GM21423 (cell line): ENCODE measurements at regions not wholly inside any gene's neighbourhood (a gene's known extent, or its start where the extent isn't known, plus 50 kb on each side); places are given as distances from the start of the nearest gene placed in this dataset.
"Not testable (repeated sequence)": the region's sequence is repeated elsewhere in the genome, so short reads cannot be mapped to it uniquely, and the experiment has no call there.

ENCODE experiments used
- ATAC-seq: cut with Tn5 transposase; IDR thresholded peaks from one replicate; pipeline ENCODE4 v1.9.1; 2021; ENCODE audit warnings: mild to moderate bottlenecking, moderate library complexity; ENCODE audit not compliant: unreplicated experiment

DNA sequence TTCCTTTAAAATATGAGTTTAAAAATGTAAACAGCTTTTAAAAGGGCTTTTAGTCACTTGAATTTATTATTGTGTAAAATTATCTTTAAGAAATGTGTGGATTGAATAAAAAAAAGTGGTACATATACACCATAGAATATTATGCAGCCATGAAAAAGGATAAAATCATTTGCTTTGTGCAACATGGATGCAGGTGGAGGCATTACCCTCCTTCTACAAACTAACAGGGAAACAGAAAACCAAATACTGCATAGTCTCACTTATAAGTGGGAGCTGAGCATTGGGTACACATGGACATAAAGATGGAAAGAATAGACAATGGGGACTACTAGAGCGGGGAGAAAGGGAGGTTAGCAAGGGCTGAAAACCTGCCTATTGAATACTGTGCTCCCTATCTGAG is 999.3 kb downstream of the SLITRK5 start:
- ATAC-seq, result no peak

DNA sequence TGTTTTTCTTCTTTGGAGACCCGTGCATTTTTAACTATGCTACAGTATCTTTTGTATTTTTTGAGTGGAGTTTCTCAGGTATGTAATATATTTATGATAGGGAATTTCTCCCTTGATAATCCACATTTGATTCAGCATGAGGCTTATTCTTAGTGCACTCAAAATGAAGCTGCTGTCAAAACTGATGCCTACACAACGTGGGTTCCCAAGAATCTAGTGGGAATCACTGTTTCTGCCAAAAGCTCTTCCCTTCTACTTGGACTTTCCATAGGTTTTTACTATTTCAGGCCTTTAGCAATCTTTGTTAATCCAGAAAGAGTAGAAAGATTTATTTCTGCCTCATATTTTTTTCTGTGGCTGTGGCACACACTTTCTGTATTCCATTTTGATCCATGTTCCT is 1003.7 kb downstream of the SLITRK5 start:
- ATAC-seq, result no peak

DNA sequence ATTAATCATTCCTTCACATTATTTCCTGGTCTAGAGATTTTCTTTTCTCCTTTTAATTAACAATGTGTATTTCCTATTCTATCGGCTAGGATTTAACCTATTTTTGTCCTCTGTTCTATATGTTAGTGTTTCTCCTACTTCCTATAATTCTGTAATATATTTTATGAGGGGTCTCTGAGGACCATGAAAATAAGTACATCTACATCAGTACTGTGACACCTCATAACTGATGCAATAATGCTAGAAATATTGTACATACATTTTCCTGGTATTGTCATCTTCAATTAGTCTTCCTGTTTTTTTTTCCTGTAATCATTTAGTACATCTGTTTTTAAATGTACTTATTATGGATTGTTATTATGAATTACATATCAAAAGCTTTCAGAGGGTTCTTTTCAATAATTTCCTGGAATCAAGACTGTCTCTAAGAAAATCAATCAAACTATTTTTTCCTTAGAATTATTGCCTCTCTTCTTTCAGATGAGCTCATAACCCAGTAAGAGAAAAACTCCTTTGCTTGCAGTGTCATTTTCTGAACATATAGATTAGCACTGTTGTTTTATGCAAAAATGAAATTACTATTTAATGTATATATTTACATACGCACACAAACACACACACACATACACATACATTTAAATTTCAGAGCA is 1004.3 kb downstream of the SLITRK5 start:
- no peak for ATAC-seq

DNA sequence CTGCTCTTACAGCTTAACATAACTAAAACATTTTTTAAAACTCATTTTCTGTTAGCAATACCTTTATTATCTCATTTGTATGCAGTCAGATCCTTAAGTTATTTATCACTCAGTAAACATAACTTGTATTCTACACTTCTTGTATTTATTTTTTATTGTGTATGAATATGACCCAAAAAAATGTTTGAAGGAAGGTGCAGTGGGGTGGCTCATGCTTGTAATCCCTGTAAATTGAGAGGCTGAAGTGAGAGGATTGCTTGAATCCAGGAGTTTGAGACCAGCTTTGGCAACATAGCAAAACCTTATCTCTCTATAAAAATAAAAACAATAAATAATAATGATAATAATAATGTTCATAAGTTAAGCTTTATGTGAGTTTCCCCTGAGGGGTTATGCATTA is 1004.8 kb downstream of the SLITRK5 start:
- no peak for ATAC-seq

DNA sequence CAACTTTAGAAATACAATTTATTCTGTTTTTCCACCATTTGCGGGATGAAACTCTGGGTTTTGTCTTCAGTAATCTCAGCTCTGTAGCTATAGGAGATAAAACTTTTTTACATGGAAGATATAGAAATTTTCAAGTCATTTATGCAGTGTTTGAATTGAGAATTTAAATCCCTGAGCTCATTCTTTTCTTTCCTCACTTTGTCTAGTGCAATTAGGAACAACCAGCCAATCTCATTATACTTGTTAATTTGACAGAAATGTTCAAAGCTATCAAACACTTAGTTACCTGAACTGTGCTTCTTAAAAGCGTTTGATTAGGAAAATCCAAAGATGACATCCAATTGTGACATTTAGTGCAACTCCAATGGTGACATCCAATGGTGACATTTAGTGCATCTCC is 1014.3 kb downstream of the SLITRK5 start:
- no peak for ATAC-seq

DNA sequence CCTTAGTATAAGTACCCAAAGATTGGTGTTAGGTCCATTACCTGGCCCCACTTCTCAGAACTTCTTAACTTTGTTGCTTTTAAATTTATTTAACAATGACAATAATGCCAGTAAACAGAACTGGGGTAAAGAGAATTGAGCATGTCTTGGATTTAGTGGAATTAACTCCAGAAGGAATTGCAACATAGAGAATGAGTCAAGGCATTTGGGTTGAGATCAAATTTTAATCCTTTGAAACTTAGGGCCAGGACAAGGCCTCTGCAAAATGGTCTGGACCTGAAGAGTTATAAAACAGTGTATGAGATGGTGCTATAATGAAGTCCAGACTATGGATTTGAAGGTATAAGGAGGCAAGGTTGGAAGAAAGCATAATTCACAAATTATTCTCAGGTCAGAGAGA is 1030.4 kb downstream of the SLITRK5 start:
- no peak for ATAC-seq

DNA sequence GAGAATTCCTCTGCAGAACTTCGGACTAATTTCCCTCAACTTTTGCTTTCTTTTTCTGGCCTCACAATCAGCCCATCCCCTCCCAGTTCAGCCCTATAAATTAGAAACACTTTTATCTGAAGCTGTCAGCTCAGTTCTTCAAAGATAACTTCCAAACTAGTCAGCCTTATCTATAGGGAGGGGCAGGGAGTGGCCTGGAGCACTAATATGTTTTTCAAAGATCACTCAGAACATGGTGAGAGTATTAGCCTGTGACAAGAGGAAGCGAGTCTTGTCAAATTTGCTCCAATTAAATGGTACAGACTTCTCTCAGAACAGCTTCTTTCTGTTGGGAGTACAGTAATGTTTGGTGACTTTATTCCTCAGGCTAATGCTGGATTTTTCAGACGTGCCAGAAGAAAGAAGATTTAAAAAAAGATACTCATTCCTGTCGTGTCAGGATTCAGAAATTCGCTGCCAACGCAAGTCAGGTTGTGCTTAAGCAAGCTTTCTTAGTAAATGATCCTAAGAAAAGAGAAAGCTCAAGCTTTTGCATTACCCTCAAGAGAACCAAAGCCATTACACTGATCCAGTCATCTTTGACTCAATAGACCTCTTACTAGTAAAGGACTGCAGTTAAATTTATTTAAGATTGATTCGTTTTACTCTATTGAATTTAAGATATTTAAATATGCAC is 1033.6 kb downstream of the SLITRK5 start:
- ATAC-seq, result no peak

DNA sequence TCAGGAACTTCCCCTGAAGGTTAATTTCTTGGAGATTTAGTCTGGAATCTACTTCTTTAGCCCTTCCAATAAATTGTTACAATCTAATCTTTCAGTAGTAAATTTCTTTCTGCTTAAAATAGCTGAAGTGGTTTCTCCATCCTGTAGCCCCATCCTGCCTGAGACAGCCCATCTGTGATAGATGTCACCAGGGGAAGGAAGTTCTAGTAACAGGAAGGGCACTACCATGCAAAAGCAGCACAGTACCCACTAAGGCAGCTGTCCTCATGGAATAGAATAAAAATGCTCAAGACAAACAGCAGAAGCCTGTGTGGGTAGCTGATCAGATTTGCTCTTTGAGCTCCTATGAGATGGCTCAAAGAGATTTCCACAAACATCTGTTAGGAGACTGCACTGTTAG is 1036.5 kb downstream of the SLITRK5 start:
- ATAC-seq, result no peak

DNA sequence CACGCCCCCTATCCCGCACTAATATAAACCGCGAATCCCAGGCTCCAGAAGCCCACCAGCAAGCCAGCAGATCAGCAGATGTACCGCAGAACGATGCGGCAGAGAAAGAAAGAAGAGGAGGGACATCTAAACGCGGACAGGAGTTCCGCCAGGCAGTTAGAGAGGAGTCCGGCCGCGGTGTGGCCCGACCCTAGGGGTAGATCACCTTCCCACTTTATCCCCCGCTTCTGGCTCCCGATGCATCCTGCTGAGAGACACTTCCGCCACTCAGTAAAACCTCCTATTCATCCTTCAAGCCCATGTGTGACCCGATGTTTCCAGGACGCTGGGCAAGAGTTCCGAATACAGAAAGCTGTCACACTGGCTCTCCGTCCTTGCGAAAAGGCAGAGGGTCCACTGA is 1046.8 kb downstream of the SLITRK5 start:
- ATAC-seq, result no peak

DNA sequence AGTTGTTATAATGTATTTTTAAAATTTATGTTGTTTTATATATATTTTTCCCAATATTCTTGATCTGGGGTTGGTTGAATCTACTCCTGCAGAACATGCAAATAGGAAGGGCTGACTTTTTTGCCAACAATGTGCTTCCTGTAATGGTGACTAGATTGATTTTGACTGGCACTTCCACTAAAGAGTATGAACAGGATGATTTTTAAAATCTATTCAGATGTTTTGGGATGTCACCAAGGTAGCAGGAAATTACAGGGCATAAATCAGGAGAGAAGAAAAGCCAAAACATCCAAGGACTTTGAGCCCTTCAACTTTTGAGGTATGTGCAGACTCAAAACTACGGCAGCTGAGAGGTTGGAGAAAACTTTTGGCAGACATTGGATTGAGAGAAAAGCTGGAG is 1047.6 kb downstream of the SLITRK5 start:
- no peak for ATAC-seq

DNA sequence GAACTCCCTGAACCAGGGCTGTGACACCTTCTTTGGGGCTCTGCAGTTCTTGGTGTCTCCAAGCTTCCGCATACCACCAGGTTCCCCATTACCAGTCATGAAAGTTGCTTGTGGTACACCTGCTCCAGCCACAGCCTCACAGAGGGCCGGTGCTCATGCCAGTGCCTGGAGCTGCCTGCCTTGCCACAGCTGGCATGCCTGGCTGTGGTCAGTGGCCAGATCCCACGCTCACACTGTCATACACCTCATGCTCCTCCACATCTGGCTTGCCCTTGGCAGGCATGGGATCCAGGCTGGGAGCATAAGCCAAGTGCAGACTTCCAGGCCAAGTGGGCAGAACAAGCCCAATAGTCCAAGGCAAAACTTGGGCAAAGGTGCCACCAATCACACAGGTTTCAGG is 1054.9 kb downstream of the SLITRK5 start:
- no peak for ATAC-seq

DNA sequence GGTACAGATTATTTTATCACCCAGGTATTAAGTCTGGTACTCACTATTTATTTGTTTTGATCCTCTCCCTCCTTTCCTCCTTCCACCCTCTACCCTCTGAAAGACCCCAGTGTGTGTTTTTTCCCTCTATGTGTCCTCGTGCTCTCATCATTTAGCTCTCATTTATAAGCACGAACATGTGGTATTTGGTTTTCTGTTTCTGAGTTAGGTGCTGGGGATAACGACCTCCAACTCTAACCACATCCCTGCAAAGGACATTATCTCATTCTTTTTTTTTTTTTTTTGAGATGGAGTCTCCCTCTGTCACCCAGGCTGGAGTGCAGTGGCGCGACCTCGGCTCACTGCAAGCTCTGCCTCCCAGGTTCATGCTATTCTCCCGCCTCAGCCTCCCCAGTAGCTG is 1056.1 kb downstream of the SLITRK5 start:
- not testable (repeated sequence) for ATAC-seq

DNA sequence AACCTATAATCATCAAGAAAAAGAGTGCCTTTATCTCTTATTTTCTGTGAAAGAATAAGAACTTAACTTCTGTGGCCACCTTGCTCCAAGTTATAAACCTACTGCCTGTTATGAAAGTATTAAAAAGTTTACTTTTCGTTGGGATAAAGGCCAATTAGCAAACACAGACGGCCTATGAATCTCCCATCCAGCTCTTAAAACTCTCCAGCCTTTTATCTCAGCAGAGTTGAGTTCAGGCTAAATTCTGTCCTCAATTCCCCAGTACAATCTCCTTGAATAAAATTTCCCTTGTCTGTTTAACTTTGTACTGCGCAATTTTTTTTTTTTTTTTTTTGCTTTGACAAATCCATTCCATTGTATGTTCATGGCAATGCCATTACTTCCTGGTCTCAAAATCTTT is 1058.4 kb downstream of the SLITRK5 start:
- ATAC-seq, result no peak

DNA sequence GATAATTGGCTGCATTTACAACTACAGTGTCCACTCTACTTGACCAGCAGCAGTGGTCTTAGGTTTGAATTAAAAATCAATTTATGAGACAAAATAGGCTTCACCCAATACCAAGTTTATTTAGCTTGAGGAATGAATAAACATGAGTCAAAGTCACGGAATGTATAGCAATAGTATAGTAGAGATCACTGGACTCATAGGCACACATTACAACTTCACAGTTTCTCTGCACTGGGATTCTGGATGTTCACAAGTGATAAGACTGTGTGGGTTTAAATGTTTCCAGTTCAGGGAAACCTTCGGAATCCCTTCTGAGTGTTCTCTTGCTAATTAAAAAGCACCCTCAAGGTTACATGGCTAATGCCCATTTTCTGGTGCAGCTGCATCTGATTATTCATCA is 1064.9 kb downstream of the SLITRK5 start:
- ATAC-seq, result no peak

DNA sequence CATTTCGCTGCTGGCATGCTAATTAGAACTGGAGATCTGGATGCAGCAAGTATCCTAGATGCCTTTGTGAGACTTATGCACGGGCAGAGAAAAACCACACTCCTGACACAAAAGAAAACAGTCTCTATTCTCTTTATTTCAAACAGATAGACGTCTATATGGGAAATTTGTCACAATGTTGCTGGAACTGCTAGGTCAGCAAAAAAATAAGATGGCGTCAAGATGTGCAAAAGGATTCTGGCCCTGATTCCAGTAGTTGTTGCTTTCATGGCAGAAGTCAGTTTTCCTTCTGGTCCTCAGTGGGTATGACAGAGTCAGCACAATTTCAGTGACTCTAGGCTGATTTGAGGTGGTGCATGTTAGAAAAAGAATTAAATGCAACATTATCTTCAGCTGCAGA is 1068.0 kb downstream of the SLITRK5 start:
- no peak for ATAC-seq

DNA sequence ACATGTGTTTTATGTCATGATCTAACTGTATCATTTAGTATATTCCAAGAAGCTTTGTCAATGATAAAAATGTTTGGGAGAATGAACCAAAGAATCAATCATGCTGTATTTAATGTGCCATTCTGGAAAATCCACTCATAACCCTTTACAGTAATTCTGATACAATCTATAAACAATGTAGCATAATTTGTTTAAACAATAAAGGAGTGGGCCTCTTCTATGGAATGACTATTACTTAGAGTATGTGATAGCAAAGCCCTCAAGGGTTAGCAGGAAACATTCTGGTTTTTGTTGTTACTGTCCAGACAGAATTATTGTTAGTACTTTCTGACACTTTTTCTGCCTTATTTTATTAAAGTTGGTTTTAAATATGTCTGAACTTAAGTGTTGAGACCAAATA is 1073.1 kb downstream of the SLITRK5 start:
- no peak for ATAC-seq

DNA sequence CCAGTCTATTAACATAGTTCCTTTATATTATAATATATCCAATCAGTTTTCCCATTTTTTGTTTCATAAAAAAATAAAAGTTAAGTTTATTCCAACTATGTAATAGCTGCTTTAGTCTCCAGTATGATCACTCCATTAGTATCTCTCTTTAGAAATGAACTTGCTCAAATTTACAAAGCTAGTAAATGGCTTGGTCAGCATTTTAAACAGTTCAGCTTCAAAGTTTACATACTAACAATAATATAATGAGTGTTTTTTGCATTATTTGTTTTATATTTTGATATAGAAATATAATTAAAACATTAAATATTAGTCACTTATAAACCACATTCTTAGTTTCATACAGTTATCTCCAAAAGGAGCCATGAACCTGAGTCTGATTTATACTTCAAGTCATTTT is 1073.8 kb downstream of the SLITRK5 start:
- no peak for ATAC-seq

DNA sequence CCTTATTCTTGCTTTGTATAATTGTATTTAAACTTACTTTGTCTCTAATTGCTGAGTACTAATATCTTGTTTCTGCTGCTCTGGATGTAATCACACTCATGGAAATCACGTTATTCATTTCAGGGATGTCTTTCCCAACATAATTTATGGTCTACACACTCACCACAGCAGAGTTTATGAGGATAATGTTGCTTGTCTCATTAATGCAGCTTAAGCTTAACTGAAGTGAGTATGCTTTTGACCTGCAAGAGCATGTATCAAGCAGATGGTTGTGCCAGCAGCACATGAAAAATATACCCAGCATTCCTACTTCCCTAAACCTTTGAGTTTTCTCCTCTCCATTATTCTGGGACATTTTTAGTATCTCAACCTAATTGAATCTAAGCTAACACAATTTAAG is 1080.9 kb downstream of the SLITRK5 start:
- no peak for ATAC-seq

DNA sequence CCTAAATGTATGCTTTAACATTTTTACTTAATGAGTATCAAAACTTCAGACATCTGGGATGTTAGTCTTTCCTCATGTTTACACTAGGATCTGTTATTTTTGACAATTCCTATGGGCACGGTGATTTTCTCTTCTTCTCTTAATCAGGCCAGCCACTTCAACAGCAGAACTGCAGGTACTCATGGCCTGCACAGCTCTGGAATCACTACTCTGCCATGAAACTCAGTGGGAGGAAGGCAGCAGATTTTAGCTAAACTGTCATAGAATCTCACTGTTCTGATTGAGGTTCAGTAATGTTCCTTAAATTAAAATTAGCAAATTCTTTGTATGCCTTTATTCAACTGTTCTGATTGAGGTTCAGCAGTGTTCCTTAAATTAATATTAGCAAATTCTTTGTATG is 1083.0 kb downstream of the SLITRK5 start:
- no peak for ATAC-seq

DNA sequence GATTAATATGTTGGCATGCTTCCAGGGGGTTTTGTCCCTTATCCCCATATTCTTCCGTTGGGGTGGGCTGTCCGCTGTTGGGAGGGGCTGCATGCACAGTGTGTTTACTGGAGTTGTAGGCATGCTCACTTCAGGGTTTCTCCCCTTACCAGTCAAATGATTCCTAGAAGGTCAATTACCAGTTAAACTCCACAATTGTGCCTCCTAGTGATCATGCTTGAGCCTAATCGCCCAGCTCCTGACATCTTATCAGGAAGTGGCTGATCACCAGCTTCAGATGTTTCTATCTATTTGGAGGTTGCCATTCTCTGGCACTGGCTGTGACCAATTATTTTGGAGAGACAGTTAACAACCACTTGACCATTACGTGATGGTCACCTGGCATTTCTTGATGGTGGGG is 1090.0 kb downstream of the SLITRK5 start:
- ATAC-seq, result no peak

DNA sequence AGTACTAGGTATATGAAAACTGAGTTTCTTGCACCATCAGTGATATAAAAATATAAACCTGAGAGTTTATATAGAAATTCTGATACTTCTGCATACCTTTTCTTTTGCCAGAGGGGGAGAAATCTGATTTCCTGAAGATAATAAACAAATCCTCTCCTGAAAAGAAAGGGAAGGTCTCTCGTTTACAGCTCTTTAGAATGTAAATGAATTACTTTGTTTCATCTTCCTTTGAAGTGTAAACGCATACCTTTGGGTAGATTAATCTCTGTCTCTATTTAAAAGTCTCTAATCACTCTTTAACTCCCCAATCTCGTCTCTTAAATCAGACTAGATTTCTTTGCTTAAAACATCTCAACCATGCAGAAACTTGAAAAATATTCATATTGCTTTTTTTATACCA is 1092.9 kb downstream of the SLITRK5 start:
- ATAC-seq, result no peak

DNA sequence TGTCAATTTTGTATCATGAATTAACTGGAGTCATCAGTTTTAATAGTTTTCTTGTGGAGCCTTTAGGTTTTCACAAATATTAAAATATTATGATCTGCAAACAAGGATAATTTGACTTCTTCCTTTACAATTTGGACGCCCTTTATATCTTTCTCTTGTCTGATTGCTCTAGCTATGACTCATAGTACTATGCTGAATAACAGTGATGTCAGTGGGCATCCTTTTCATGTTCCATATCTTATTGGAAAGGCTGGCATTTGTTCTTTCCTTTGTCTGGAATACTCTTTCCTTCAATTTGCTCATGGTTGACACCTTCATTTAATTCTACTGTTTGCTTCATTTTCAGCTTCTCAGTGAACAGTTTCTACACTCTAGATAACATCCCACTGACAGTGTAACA is 1129.3 kb downstream of the SLITRK5 start:
- no peak for ATAC-seq

DNA sequence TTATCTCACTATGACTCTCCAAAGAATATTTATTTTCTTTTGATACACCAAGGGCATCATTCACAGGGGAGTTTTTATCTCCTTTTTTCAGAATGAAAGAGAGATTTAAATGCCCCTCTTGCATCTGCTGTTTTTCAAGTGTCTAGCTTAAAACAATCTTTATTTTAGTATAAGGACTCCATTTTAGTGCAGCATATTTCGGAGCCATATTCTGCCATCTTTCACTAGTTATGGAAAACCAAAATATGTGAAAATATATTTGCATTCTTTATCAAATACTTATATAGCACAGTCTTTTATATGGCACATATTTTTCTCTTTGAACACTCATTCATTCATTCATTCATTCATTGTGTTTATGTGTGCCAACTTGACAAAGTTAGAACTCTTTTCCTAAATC is 1130.2 kb downstream of the SLITRK5 start:
- ATAC-seq, result no peak
